IMR-90 (cell line): ENCODE measurements at regions not wholly inside any gene's neighbourhood (a gene's known extent, or its start where the extent isn't known, plus 50 kb on each side); places are given as distances from the start of the nearest gene placed in this dataset.

Experiments used
- ATAC-seq: fragments of 200-7000 bp; cut with Tn5 transposase; 2 replicates; pipeline ENCODE4 v1.9.1; 2020; ENCODE audit warnings: low read depth, mild to moderate bottlenecking, moderate library complexity
- BruUV-seq: library from RNA; stranded (reverse); fragments of 400-500 nt; replicated peaks from 2 replicates; lab custom pipeline; 2021; lab: Mats Ljungman, UMichigan
- CTCF ChIA-PET: fragments of 300-600 bp; formaldehyde crosslinking; extraction: SDS; loops from one replicate; lab custom pipeline; 2021; ENCODE audit warnings: antibody characterized with exemption; lab: Yijun Ruan, JAX
- POLR2A ChIA-PET: fragments of 300-600 bp; sonication (Branson Sonifier 250); formaldehyde crosslinking; loops from one replicate; lab custom pipeline; 2022; ENCODE audit warnings: antibody characterized with exemption; ENCODE audit not compliant: unreplicated experiment; lab: Charles Lee
- DNase-seq: peaks from one replicate; pipeline ENCODE4 v3.0.0; 2013
- H2AFZ ChIP-seq: replicated peaks from 2 replicates; pipeline ENCODE3; 2013; ENCODE audit warnings: low read length, mild to moderate bottlenecking; ENCODE audit not compliant: poor library complexity
- H2AK5ac ChIP-seq: 2 replicates; pipeline ENCODE4 v1.6.1; 2013; ENCODE audit warnings: low read depth, low read length, inconsistent platforms
- H2AK9ac ChIP-seq: replicated peaks from 2 replicates; pipeline ENCODE3; 2013; ENCODE audit warnings: mild to moderate bottlenecking, low read depth, low read length, moderate library complexity; ENCODE audit not compliant: poor library complexity
- H2BK120ac ChIP-seq: 2 replicates; pipeline ENCODE4 v1.6.1; 2013; ENCODE audit warnings: low read depth, low read length, inconsistent platforms
- H2BK15ac ChIP-seq: 3 replicates; pipeline ENCODE4 v1.6.1; 2013; ENCODE audit warnings: low read depth, low read length, inconsistent platforms
- H2BK20ac ChIP-seq: 2 replicates; pipeline ENCODE4 v1.6.1; 2013; ENCODE audit warnings: low read depth, mild to moderate bottlenecking, inconsistent platforms, low read length, moderate library complexity
- H2BK5ac ChIP-seq: 2 replicates; pipeline ENCODE4 v1.6.1; 2013; ENCODE audit warnings: mild to moderate bottlenecking, low read depth, low read length, inconsistent platforms; ENCODE audit not compliant: poor library complexity, severe bottlenecking
- H3K14ac ChIP-seq: replicated peaks from 2 replicates; pipeline ENCODE4 v1.6.1; 2013; ENCODE audit warnings: low read depth, low read length, inconsistent platforms
- H3K18ac ChIP-seq: 2 replicates; pipeline ENCODE4 v1.6.1; 2013; ENCODE audit warnings: low read depth, low read length, control low read depth
- H3K23ac ChIP-seq: 2 replicates; pipeline ENCODE4 v1.6.1; 2013; ENCODE audit warnings: low read depth, low read length, inconsistent platforms
- H3K27ac ChIP-seq: 2 replicates; pipeline ENCODE4 v1.5.1; 2013; ENCODE audit warnings: mild to moderate bottlenecking, control low read depth, low read length; ENCODE audit not compliant: insufficient read depth
- H3K27me3 ChIP-seq: 2 replicates; pipeline ENCODE4 v1.6.1; 2013; ENCODE audit warnings: low read length; ENCODE audit not compliant: control insufficient read depth, insufficient read depth
- H3K36me3 ChIP-seq: 2 replicates; pipeline ENCODE4 v1.6.1; 2013; ENCODE audit warnings: low read length, mixed read lengths; ENCODE audit not compliant: control insufficient read depth, insufficient read depth
- H3K4ac ChIP-seq: 2 replicates; pipeline ENCODE4 v1.6.1; 2013; ENCODE audit warnings: low read depth, low read length, inconsistent platforms
- H3K4me1 ChIP-seq: 2 replicates; pipeline ENCODE4 v1.6.1; 2013; ENCODE audit warnings: low read length, mixed read lengths; ENCODE audit not compliant: control insufficient read depth, insufficient read depth
- H3K4me2 ChIP-seq: 2 replicates; pipeline ENCODE4 v1.6.1; 2013; ENCODE audit warnings: low read depth, mild to moderate bottlenecking, control low read depth, low read length, moderate library complexity
- H3K4me3 ChIP-seq: 2 replicates; pipeline ENCODE4 v1.5.1; 2013; ENCODE audit warnings: low read depth, mild to moderate bottlenecking, control low read depth, low read length, moderate library complexity; ENCODE audit not compliant: insufficient read depth
- H3K56ac ChIP-seq: 2 replicates; pipeline ENCODE4 v1.6.1; 2013; ENCODE audit warnings: low read length, inconsistent platforms; ENCODE audit not compliant: insufficient read depth; ENCODE audit errors: extremely low read depth
- H3K79me1 ChIP-seq, 2 experiments: 2 replicates each; pipeline ENCODE4 v1.6.1; 2013; ENCODE audit warnings: low read length in 2 of 2, inconsistent platforms in 1 of 2, low read depth in 1 of 2
- H3K9ac ChIP-seq: 2 replicates; pipeline ENCODE4 v1.6.1; 2013; ENCODE audit warnings: low read depth, low read length, control low read depth
- H3K9me1 ChIP-seq: 2 replicates; pipeline ENCODE4 v1.6.1; 2013; ENCODE audit warnings: low read length, inconsistent platforms; ENCODE audit not compliant: insufficient read depth
- H3K9me3 ChIP-seq: 2 replicates; pipeline ENCODE4 v1.6.1; 2013; ENCODE audit warnings: low read length; ENCODE audit not compliant: control insufficient read depth, insufficient read depth
- H4K20me1 ChIP-seq: 2 replicates; pipeline ENCODE4 v1.6.1; 2013; ENCODE audit warnings: low read length, inconsistent platforms; ENCODE audit not compliant: insufficient read depth
- H4K5ac ChIP-seq: 2 replicates; pipeline ENCODE4 v1.6.1; 2013; ENCODE audit warnings: mild to moderate bottlenecking, low read depth, low read length, control low read depth
- H4K8ac ChIP-seq, 2 experiments: 2 replicates each; pipeline ENCODE4 v1.6.1; 2013; ENCODE audit warnings: low read depth in 2 of 2, low read length in 2 of 2, control low read depth in 1 of 2, inconsistent platforms in 1 of 2
- H4K91ac ChIP-seq: 2 replicates; pipeline ENCODE4 v1.6.1; 2013; ENCODE audit warnings: low read depth, low read length, inconsistent platforms; ENCODE audit not compliant: insufficient read depth
- BHLHE40 ChIP-seq: fragments of 150-350 bp; IDR thresholded peaks from 2 replicates; pipeline ENCODE4 v1.6.1; 2016; ENCODE audit warnings: mild to moderate bottlenecking, low read depth, low read length
- MAFK ChIP-seq: IDR thresholded peaks from 2 replicates; pipeline ENCODE4 v1.6.1; 2012; ENCODE audit warnings: low read depth, low read length, improper control_type of control experiment
- NFE2L2 ChIP-seq: fragments of 150-350 bp; IDR thresholded peaks from 2 replicates; pipeline ENCODE4 v1.6.1; 2016; ENCODE audit warnings: low read depth, mild to moderate bottlenecking, low read length
- POLR2A ChIP-seq: IDR thresholded peaks from 2 replicates; pipeline ENCODE4 v1.6.1; 2012; ENCODE audit warnings: mild to moderate bottlenecking, low read depth, low read length
- WGBS, 2 experiments: methylation state at CpG; one replicate each; pipeline versions ENCODE4 v1.1.5 to v1.1.7; 2013; ENCODE audit warnings: missing lambda C conversion rate in 2 of 2; ENCODE audit not compliant: insufficient read length in 1 of 2; ENCODE audit errors: extremely low coverage in 2 of 2; 5-methylcytosine and 5-hydroxymethylcytosine counted together
- dilution Hi-C: fragments of 300-500 bp; cut with HindIII; formaldehyde crosslinking; loops from one replicate; pipeline ENCODE4 v1.14.3; 2018; ENCODE audit warnings: low sequenced_read_pairs; ENCODE audit not compliant: unreplicated experiment
- in situ Hi-C: fragments of 300-500 bp; cut with MboI; formaldehyde crosslinking; loops from 3 replicates; pipeline ENCODE4 v1.14.3; 2019; ENCODE audit warnings: low sequenced_read_pairs, inconsistent platforms, mixed read lengths
- intact Hi-C: fragments of 100-400 bp; cut with micrococcal nuclease; formaldehyde crosslinking; loops from 2 replicates; pipeline ENCODE4 v1.10.0; 2022
- TF ChIP-seq, protein P1 (sequence below): conservative IDR thresholded peaks from 2 replicates; pipeline ENCODE4 v1.5.1; 2012; ENCODE audit warnings: mild to moderate bottlenecking, low read depth, low read length, improper control_type of control experiment

DNA sequence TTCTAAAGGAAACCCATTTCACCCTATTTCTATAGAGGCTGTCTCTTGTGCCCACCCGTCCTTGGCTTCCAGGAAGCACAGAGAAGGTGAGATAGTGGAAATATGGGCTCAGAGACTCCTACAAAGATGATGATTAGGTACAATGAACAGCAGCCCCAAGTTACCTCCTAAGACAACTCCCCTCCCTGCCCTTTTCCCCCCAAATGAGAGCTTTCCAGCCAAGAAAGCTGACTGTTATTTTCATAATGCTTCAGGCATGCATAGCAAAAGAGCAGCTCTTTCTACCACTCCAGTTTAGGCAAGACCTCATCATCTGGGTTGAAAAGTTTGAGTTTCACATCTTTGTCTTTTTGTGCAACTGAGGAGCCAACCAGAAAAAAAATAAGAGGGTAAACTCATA lies 248.8 kb upstream of the ADAMTS9 start:
- DNase-seq, result no peak
- in situ Hi-C loops, result no loop called here
- Histone ChIP-seq H3K4me3 (no peak overlapping the region), H3K27me3 (no peaks in the 10 kb centered on the region; the same call in 1 of the 2 replicates), H3K9me3 (peaks cover 5% of the 10 kb centered on the region; the same call in 1 of the 2 replicates), H3K4me1 (no peaks in the 10 kb centered on the region), H3K56ac (no peak overlapping the region), H2AK5ac (no peak overlapping the region), H3K27ac (no peak overlapping the region), H3K36me3 (no peaks in the 10 kb centered on the region), H3K4ac (no peak overlapping the region), H3K79me1 (no peaks in the 10 kb centered on the region), H2BK15ac (no peak overlapping the region), H4K91ac (no peak overlapping the region), H2BK5ac (no peak overlapping the region), H3K14ac (no peak overlapping the region), H2AFZ (no peak overlapping the region), H4K20me1 (no peaks in the 10 kb centered on the region), H4K5ac (no peak overlapping the region), H2BK20ac (no peak overlapping the region), H3K9me1 (no peaks in the 10 kb centered on the region), H3K18ac (no peak overlapping the region), H2AK9ac (no peak overlapping the region), H3K9ac (no peak overlapping the region), H3K4me2 (no peak overlapping the region), H4K8ac (no peak overlapping the region), H2BK120ac (no peak overlapping the region), H3K23ac (no peak overlapping the region)
- POLR2A ChIA-PET, result no interaction called here
- no TSS peak for BruUV-seq
- intact Hi-C loops, result no loop called here
- no peak for ATAC-seq
- TF ChIP-seq, protein P1, sequence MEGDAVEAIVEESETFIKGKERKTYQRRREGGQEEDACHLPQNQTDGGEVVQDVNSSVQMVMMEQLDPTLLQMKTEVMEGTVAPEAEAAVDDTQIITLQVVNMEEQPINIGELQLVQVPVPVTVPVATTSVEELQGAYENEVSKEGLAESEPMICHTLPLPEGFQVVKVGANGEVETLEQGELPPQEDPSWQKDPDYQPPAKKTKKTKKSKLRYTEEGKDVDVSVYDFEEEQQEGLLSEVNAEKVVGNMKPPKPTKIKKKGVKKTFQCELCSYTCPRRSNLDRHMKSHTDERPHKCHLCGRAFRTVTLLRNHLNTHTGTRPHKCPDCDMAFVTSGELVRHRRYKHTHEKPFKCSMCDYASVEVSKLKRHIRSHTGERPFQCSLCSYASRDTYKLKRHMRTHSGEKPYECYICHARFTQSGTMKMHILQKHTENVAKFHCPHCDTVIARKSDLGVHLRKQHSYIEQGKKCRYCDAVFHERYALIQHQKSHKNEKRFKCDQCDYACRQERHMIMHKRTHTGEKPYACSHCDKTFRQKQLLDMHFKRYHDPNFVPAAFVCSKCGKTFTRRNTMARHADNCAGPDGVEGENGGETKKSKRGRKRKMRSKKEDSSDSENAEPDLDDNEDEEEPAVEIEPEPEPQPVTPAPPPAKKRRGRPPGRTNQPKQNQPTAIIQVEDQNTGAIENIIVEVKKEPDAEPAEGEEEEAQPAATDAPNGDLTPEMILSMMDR, result no peak
- TF ChIP-seq NFE2L2 (no peak), MAFK (no peak), POLR2A (no peak), BHLHE40 (no peak)
- WGBS, 2 experiments, result no CpG with 5 or more reads among the region's 1 CpG
- CTCF ChIA-PET, result no interaction called here
- dilution Hi-C loops, result no loop called here
